Ishikawa (cell line): ENCODE measurements at regions not wholly inside any gene's neighbourhood (a gene's known extent, or its start where the extent isn't known, plus 50 kb on each side); places are given as distances from the start of the nearest gene placed in this dataset.
A peak's percentile ranks its signal among the peaks of the same experiment; 100 is the strongest.

ENCODE experiments used
- CEBPB ChIP-seq: IDR thresholded peaks from 2 replicates; pipeline ENCODE4 v1.6.1; 2012
- CREB1 ChIP-seq: IDR thresholded peaks from 2 replicates; pipeline ENCODE4 v1.6.1; 2012; ENCODE audit warnings: low read depth
- EGR1 ChIP-seq: IDR thresholded peaks from 2 replicates; pipeline ENCODE4 v1.6.1; 2012
- EP300 ChIP-seq: IDR thresholded peaks from 2 replicates; pipeline ENCODE4 v1.6.1; 2012; ENCODE audit warnings: borderline replicate concordance
- FOXM1 ChIP-seq: IDR thresholded peaks from 2 replicates; pipeline ENCODE4 v1.6.1; 2012; ENCODE audit warnings: low read depth, borderline replicate concordance
- NFIC ChIP-seq: IDR thresholded peaks from 2 replicates; pipeline ENCODE4 v1.6.1; 2012
- RAD21 ChIP-seq: IDR thresholded peaks from 2 replicates; pipeline ENCODE4 v1.6.1; 2012; ENCODE audit warnings: low read depth
- TAF1 ChIP-seq: IDR thresholded peaks from 2 replicates; pipeline ENCODE4 v1.6.1; 2012; ENCODE audit warnings: low read depth, mild to moderate bottlenecking
- TCF12 ChIP-seq: IDR thresholded peaks from 2 replicates; pipeline ENCODE4 v1.6.1; 2012; ENCODE audit warnings: low read depth
- TEAD4 ChIP-seq: IDR thresholded peaks from 2 replicates; pipeline ENCODE4 v1.6.1; 2012
- USF1 ChIP-seq: IDR thresholded peaks from 2 replicates; pipeline ENCODE4 v1.6.1; 2012
- YY1 ChIP-seq: IDR thresholded peaks from 2 replicates; pipeline ENCODE4 v1.6.1; 2012; ENCODE audit warnings: low read depth
- ZBTB7A ChIP-seq: IDR thresholded peaks from 2 replicates; pipeline ENCODE4 v1.6.1; 2012; ENCODE audit warnings: low read depth
- TF ChIP-seq, protein P1 (sequence below): IDR thresholded peaks from 2 replicates; pipeline ENCODE4 v1.6.1; 2012; ENCODE audit warnings: low read depth, mild to moderate bottlenecking
- TF ChIP-seq, protein P2 (sequence below): IDR thresholded peaks from 2 replicates; pipeline ENCODE4 v1.6.1; 2012

DNA sequence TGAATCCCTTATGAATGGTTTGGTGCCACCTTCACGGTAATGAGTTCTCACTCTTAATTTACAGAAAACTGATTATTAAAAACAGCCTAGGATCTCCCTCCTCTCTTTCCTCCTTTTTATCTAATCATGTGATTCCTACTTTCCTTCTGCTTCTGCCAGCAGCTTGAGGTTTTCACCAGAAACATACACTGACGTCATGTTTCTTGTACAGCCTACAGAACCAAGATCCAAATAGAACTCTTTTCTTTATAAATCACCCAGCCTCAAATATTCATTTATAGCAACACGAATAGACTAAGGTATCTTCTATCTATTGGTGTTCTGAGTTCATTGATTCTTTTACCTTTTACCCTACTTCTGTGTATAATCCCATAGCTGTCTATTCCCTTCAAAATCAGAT, 388.9 kb upstream of the CDH10 start:
- no peak for TF ChIP-seq TAF1

- TF ChIP-seq TEAD4 (no peak), USF1 (no peak), CREB1 (no peak), EGR1 (no peak), NFIC (no peak), RAD21 (no peak), FOXM1 (no peak), TAF1 (no peak)
- TF ChIP-seq, protein P1, sequence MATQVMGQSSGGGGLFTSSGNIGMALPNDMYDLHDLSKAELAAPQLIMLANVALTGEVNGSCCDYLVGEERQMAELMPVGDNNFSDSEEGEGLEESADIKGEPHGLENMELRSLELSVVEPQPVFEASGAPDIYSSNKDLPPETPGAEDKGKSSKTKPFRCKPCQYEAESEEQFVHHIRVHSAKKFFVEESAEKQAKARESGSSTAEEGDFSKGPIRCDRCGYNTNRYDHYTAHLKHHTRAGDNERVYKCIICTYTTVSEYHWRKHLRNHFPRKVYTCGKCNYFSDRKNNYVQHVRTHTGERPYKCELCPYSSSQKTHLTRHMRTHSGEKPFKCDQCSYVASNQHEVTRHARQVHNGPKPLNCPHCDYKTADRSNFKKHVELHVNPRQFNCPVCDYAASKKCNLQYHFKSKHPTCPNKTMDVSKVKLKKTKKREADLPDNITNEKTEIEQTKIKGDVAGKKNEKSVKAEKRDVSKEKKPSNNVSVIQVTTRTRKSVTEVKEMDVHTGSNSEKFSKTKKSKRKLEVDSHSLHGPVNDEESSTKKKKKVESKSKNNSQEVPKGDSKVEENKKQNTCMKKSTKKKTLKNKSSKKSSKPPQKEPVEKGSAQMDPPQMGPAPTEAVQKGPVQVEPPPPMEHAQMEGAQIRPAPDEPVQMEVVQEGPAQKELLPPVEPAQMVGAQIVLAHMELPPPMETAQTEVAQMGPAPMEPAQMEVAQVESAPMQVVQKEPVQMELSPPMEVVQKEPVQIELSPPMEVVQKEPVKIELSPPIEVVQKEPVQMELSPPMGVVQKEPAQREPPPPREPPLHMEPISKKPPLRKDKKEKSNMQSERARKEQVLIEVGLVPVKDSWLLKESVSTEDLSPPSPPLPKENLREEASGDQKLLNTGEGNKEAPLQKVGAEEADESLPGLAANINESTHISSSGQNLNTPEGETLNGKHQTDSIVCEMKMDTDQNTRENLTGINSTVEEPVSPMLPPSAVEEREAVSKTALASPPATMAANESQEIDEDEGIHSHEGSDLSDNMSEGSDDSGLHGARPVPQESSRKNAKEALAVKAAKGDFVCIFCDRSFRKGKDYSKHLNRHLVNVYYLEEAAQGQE, result no peak
- TF ChIP-seq, protein P2, sequence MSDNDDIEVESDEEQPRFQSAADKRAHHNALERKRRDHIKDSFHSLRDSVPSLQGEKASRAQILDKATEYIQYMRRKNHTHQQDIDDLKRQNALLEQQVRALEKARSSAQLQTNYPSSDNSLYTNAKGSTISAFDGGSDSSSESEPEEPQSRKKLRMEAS, result no peak
Measured at GRCh38 chr5:25029004-25029403, 384.2 kb upstream of the CDH10 start.

DNA sequence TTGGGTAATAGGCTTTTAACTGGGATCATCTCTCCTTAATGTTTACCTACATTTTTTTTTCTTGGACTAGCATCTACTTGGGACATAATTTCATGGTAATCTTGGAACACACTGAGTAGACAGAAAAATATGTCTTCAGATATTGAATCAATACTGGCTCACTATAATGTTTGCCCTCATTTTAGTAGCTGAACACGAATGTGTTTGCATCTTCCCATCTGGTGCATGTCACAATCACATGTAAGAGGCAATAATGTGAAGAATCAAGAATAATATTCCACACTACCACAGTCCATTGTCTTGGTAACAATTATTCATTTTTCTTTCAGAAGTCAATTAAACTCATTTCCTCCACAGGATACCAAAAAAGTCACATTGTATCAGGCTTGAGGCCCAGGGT, 382.7 kb upstream of the CDH10 start:
- TF ChIP-seq CEBPB, result no peak

- TF ChIP-seq CREB1 (no peak), ZBTB7A (no peak), TCF12 (no peak), NFIC (no peak), RAD21 (no peak), FOXM1 (no peak), YY1 (no peak), CEBPB (no peak), EGR1 (no peak), TEAD4 (no peak), USF1 (no peak), TAF1 (no peak), EP300 (no peak)
- TF ChIP-seq, protein P2, result no peak
- TF ChIP-seq, protein P1, result no peak
Measured at GRCh38 chr5:25027061-25027460, 382.3 kb upstream of the CDH10 start.

- TF ChIP-seq RAD21 (no peak), EP300 (no peak), TAF1 (no peak)
Measured at GRCh38 chr5:25025831-25026230, 381.1 kb upstream of the CDH10 start.

- no peak for TF ChIP-seq EP300
- TF ChIP-seq USF1, result no peak
- no peak for TF ChIP-seq ZBTB7A
Measured at GRCh38 chr5:25020454-25020853, 375.7 kb upstream of the CDH10 start.

DNA sequence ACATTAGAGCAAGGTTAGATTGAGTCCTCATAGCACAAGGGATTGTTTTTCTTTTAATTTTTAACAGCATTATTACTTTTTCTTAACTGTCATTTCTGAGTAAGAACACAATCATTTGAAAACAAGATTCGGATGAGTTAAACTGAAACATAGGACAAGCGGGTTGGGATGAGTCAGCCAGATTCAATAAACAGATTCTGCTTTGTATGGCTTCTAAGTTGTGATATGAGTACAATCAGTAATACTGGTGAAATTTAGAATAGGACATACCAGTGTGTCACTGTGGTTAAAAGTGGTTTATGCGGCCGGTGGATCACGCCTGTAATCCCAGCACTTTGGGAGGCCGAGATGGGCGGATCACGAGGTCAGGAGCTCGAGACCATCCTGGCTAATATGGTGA, 364.3 kb upstream of the CDH10 start:
- TF ChIP-seq TAF1 (no peak), FOXM1 (no peak)

GRCh38 chr5:25006734-25007133, 362.0 kb upstream of the CDH10 start:
- no peak for TF ChIP-seq FOXM1
- TF ChIP-seq RAD21, result peak; percentile 42; the same call in 1 of the 2 replicates
- TF ChIP-seq, protein P2, result no peak
- no peak for TF ChIP-seq ZBTB7A
- TF ChIP-seq, protein P1, result no peak
- no peak for TF ChIP-seq NFIC
- TF ChIP-seq CEBPB, result no peak
